ENCODE measurements at regions not wholly inside any gene's neighbourhood (a gene's known extent, or its start where the extent isn't known, plus 50 kb on each side); places are given as distances from the start of the nearest gene placed in this dataset.

GRCh38 chr3:106355873-106356272 lies 487.1 kb upstream of the CBLB start:
- TF ChIP-seq CTCF (IDR thresholded peaks at IDR 0.05; ENCODE audit: poor library complexity) (no peak), EZH2 (IDR thresholded peaks at IDR 0.05; ENCODE audit: borderline replicate concordance) (no peak)
